ENCODE measurements at regions not wholly inside any gene's neighbourhood (a gene's known extent, or its start where the extent isn't known, plus 50 kb on each side); places are given as distances from the start of the nearest gene placed in this dataset.

DNA sequence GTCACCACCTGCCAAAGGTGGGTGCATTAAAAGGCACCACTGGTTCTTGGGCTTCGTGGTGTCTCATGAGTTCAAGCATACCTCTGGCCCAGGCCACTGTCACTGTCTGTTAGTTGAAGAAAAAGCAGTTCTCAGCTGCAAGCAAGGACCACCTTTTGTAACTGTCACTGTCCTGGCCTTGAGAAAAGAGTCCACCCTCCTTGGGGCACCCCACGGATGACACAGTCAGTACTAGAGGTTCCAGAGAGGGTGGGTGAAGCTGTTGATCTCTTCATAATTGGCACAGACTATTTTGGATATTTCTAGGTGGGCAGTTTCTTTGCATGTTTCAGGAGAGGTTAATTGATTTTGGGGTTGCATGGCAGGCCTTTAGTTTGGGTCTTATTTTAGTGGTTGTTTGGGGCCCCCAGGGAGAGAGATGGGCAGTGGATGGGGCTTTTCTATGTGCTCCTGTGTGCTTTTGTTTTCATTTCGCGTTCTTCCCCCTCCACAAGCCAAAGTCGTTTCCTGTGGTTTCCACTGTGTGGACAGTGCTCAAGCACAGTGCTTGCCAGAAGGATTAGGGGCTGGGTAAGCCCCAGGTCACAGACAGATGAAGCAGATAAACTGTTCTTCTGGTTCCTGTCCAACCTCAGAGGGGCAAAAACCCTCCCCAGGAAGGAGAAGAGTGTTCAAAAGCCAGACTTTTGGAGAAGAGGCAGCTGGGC is 156.2 kb upstream of the PPP1R2C start:
- TF ChIP-seq CTCF (conservative IDR thresholded peaks at IDR 0.05) (no peak), ZFX (IDR thresholded peaks at IDR 0.05) (no peak)
